H9 (cell line): ENCODE measurements at regions not wholly inside any gene's neighbourhood (a gene's known extent, or its start where the extent isn't known, plus 50 kb on each side); places are given as distances from the start of the nearest gene placed in this dataset.

ENCODE experiments used
- DNase-seq: peaks from one replicate; pipeline ENCODE4 v3.0.0-alpha.2; 2017
- H2AFZ ChIP-seq: one replicate; pipeline ENCODE4 v1.6.1; 2013; ENCODE audit warnings: mild to moderate bottlenecking, low read length, control low read depth, moderate library complexity
- H2AK5ac ChIP-seq: 2 replicates; pipeline ENCODE4 v1.6.1; 2013; ENCODE audit warnings: low read length, control low read depth, mixed read lengths; ENCODE audit not compliant: insufficient read length
- H2BK120ac ChIP-seq: one replicate; pipeline ENCODE4 v1.6.1; 2013; ENCODE audit warnings: low read depth, mild to moderate bottlenecking, low read length, control low read depth, inconsistent platforms; ENCODE audit not compliant: poor library complexity, severe bottlenecking
- H2BK12ac ChIP-seq: 2 replicates; pipeline ENCODE4 v1.6.1; 2013; ENCODE audit warnings: low read length, control low read depth, mixed read lengths, low read depth; ENCODE audit not compliant: insufficient read length
- H2BK15ac ChIP-seq: 2 replicates; pipeline ENCODE4 v1.6.1; 2013; ENCODE audit warnings: low read depth, low read length, control low read depth
- H2BK20ac ChIP-seq: one replicate; pipeline ENCODE4 v1.6.1; 2013; ENCODE audit warnings: low read depth, mild to moderate bottlenecking, low read length, control low read depth, inconsistent platforms; ENCODE audit not compliant: poor library complexity, severe bottlenecking
- H2BK5ac ChIP-seq: 2 replicates; pipeline ENCODE4 v1.6.1; 2013; ENCODE audit warnings: low read length, control low read depth, mixed read lengths; ENCODE audit not compliant: insufficient read length
- H3K14ac ChIP-seq: 2 replicates; pipeline ENCODE4 v1.6.1; 2013; ENCODE audit warnings: low read length, control low read depth; ENCODE audit not compliant: insufficient read depth
- H3K18ac ChIP-seq: 2 replicates; pipeline ENCODE4 v1.6.1; 2013; ENCODE audit warnings: low read depth, mild to moderate bottlenecking, mixed read lengths, low read length, control low read depth; ENCODE audit not compliant: insufficient read length
- H3K23ac ChIP-seq: 2 replicates; pipeline ENCODE4 v1.6.1; 2013; ENCODE audit warnings: low read length, control low read depth, mixed read lengths, low read depth; ENCODE audit not compliant: insufficient read length
- H3K23me2 ChIP-seq: 2 replicates; pipeline ENCODE4 v1.6.1; 2013; ENCODE audit warnings: low read depth, mild to moderate bottlenecking, mixed read lengths, low read length, control low read depth; ENCODE audit not compliant: insufficient read length, poor library complexity, severe bottlenecking
- H3K27ac ChIP-seq: 2 replicates; pipeline ENCODE4 v1.5.1; 2013; ENCODE audit warnings: low read length, control low read depth, mixed read lengths, low read depth; ENCODE audit not compliant: insufficient read length
- H3K27me3 ChIP-seq: 2 replicates; pipeline ENCODE4 v1.6.1; 2013; ENCODE audit warnings: low read length, control low read depth, inconsistent platforms; ENCODE audit not compliant: insufficient read depth
- H3K4ac ChIP-seq: 2 replicates; pipeline ENCODE4 v1.6.1; 2013; ENCODE audit warnings: low read depth, mild to moderate bottlenecking, control low read depth, inconsistent platforms, low read length, moderate library complexity
- H3K4me1 ChIP-seq: 2 replicates; pipeline ENCODE4 v1.6.1; 2013; ENCODE audit warnings: low read length, control low read depth, inconsistent platforms; ENCODE audit not compliant: insufficient read depth
- H3K4me2 ChIP-seq: 2 replicates; pipeline ENCODE4 v1.6.1; 2013; ENCODE audit warnings: low read length, control low read depth, mixed read lengths; ENCODE audit not compliant: insufficient read length, insufficient read depth
- H3K56ac ChIP-seq: 2 replicates; pipeline ENCODE4 v1.6.1; 2013; ENCODE audit warnings: low read depth, mild to moderate bottlenecking, mixed read lengths, low read length, control low read depth; ENCODE audit not compliant: insufficient read length
- H3K79me1 ChIP-seq: 2 replicates; pipeline ENCODE4 v1.6.1; 2013; ENCODE audit warnings: low read depth, mild to moderate bottlenecking, moderate library complexity, low read length, control low read depth, inconsistent platforms; ENCODE audit not compliant: insufficient read depth, poor library complexity, severe bottlenecking
- H3K79me2 ChIP-seq: 2 replicates; pipeline ENCODE4 v1.6.1; 2013; ENCODE audit warnings: low read length, control low read depth, inconsistent platforms; ENCODE audit not compliant: insufficient read depth
- H3K9ac ChIP-seq: 2 replicates; pipeline ENCODE4 v1.6.1; 2013; ENCODE audit warnings: low read length, control low read depth, mixed read lengths; ENCODE audit not compliant: insufficient read length; ENCODE audit errors: extremely low read depth
- H3K9me3 ChIP-seq: one replicate; pipeline ENCODE4 v1.6.1; 2013; ENCODE audit warnings: low read depth, low read length, inconsistent platforms; ENCODE audit not compliant: control insufficient read depth
- H3T11ph ChIP-seq: one replicate; pipeline ENCODE4 v1.6.1; 2013; ENCODE audit warnings: mild to moderate bottlenecking, low read length, control low read depth, inconsistent platforms
- H4K20me1 ChIP-seq: one replicate; pipeline ENCODE4 v1.6.1; 2013; ENCODE audit not compliant: control insufficient read depth, insufficient read length, insufficient read depth
- H4K5ac ChIP-seq: 2 replicates; pipeline ENCODE4 v1.6.1; 2013; ENCODE audit warnings: low read depth, mild to moderate bottlenecking, mixed read lengths, low read length, control low read depth; ENCODE audit not compliant: insufficient read length
- H4K8ac ChIP-seq: replicated peaks from 2 replicates; pipeline ENCODE4 v1.6.1; 2013; ENCODE audit warnings: low read length, control low read depth, mixed read lengths, low read depth; ENCODE audit not compliant: insufficient read length
- H4K91ac ChIP-seq: 2 replicates; pipeline ENCODE4 v1.6.1; 2013; ENCODE audit warnings: low read depth, mild to moderate bottlenecking, moderate library complexity, mixed read lengths, low read length, control low read depth; ENCODE audit not compliant: insufficient read length
- H3K27ac Mint-ChIP-seq, 3 experiments: 2 replicates in 2 of 3; 3 replicates in 1 of 3; pipeline ENCODE4 v1.8.0; 2020 to 2021; ENCODE audit warnings: mixed read lengths in 3 of 3, mild to moderate bottlenecking in 1 of 3, moderate library complexity in 1 of 3
- H3K27me3 Mint-ChIP-seq: 2 replicates; pipeline ENCODE4 v1.8.0; 2021; ENCODE audit warnings: low read depth, mild to moderate bottlenecking, moderate library complexity, mixed read lengths
- H3K36me3 Mint-ChIP-seq, 3 experiments: 2 replicates in 2 of 3; 3 replicates in 1 of 3; pipeline ENCODE4 v1.8.0; 2020 to 2021; ENCODE audit warnings: low read depth in 3 of 3, mixed read lengths in 3 of 3; ENCODE audit not compliant: insufficient read depth in 1 of 3
- H3K4me1 Mint-ChIP-seq, 2 experiments: 2 replicates each; pipeline ENCODE4 v1.8.0; 2020; ENCODE audit warnings: mixed read lengths in 2 of 2
- H3K4me3 Mint-ChIP-seq, 2 experiments: 2 replicates in 1 of 2; 3 replicates in 1 of 2; pipeline ENCODE4 v1.8.0; 2020 to 2021; ENCODE audit warnings: mild to moderate bottlenecking in 2 of 2, mixed read lengths in 2 of 2, moderate library complexity in 1 of 2
- H3K9me3 Mint-ChIP-seq, 2 experiments: 2 replicates in 1 of 2; 3 replicates in 1 of 2; pipeline ENCODE4 v1.8.0; 2020; ENCODE audit warnings: mild to moderate bottlenecking in 2 of 2, mixed read lengths in 2 of 2, moderate library complexity in 1 of 2
- CTCF ChIP-seq: fragments of 200-600 bp; sonication (generic); conservative IDR thresholded peaks from 3 replicates; pipeline ENCODE4 v1.8.0; 2021; ENCODE audit warnings: antibody characterized with exemption, mild to moderate bottlenecking
- WGBS: extraction: QIAGEN DNeasy Blood & Tissue Kit; methylation state at CpG from one replicate; pipeline ENCODE4 v1.1.7; 2013; ENCODE audit warnings: missing lambda C conversion rate, low lambda C conversion rate, mixed read lengths; ENCODE audit not compliant: insufficient read length; ENCODE audit errors: extremely low coverage; 5-methylcytosine and 5-hydroxymethylcytosine counted together

GRCh38 chr5:121755266-121755665, 96.4 kb upstream of the FTMT start:
- Histone ChIP-seq H2AFZ (no peak overlapping the region), H2BK120ac (no peak overlapping the region), H3K9me3 (no peaks in the 10 kb centered on the region), H3K27ac (no peak overlapping the region), H3K18ac (no peak overlapping the region), H3K23ac (no peak overlapping the region), H4K20me1 (no peaks in the 10 kb centered on the region), H2BK15ac (no peak overlapping the region), H3K23me2 (no peaks in the 10 kb centered on the region), H4K91ac (no peak overlapping the region), H3K79me2 (no peaks in the 10 kb centered on the region), H3K4me2 (no peak overlapping the region), H2BK20ac (no peak overlapping the region), H3T11ph (no peak overlapping the region), H3K56ac (no peak overlapping the region), H3K27me3 (no peaks in the 10 kb centered on the region), H3K79me1 (no peaks in the 10 kb centered on the region), H3K9ac (no peak overlapping the region), H4K8ac (no peak overlapping the region), H4K5ac (no peak overlapping the region), H2BK5ac (no peak overlapping the region), H3K4ac (no peak overlapping the region), H2BK12ac (no peak overlapping the region), H2AK5ac (no peak overlapping the region), H3K4me1 (no peaks in the 10 kb centered on the region), H3K14ac (no peak overlapping the region)
- H3K27me3 Mint-ChIP-seq: no peaks in the 10 kb centered on the region
- no peak overlapping the region for H3K4me3 Mint-ChIP-seq
- H3K4me1 Mint-ChIP-seq: peaks cover 5 to 7% of the 10 kb centered on the region in 2 experiments
- TF ChIP-seq CTCF: no peak
- no peaks in the 10 kb centered on the region for H3K36me3 Mint-ChIP-seq
- WGBS: no CpG with 5 or more reads among the region's 4 CpGs
- DNase-seq: no peak
- no peaks in the 10 kb centered on the region for H3K9me3 Mint-ChIP-seq
- no peak overlapping the region for H3K27ac Mint-ChIP-seq
